HG03354 (cell line): ENCODE measurements at regions not wholly inside any gene's neighbourhood (a gene's known extent, or its start where the extent isn't known, plus 50 kb on each side); places are given as distances from the start of the nearest gene placed in this dataset.

ENCODE experiments used
- ATAC-seq: cut with Tn5 transposase; IDR thresholded peaks from one replicate; pipeline ENCODE4 v1.9.1; 2021; ENCODE audit warnings: mild to moderate bottlenecking; ENCODE audit not compliant: unreplicated experiment, poor library complexity, severe bottlenecking

GRCh38 chr11:28743061-28743550 is 634.9 kb downstream of the METTL15 start:
- ATAC-seq = no peak

GRCh38 chr11:28739489-28740280 is 631.5 kb downstream of the METTL15 start:
- ATAC-seq = no peak

- no peak for ATAC-seq
Observed at GRCh38 chr11:28738549-28738948, 630.4 kb downstream of the METTL15 start.

GRCh38 chr11:28736256-28736655 is 628.1 kb downstream of the METTL15 start:
- ATAC-seq = no peak

- no peak for ATAC-seq
Observed at GRCh38 chr11:28735511-28735910, 627.3 kb downstream of the METTL15 start.

GRCh38 chr11:28730889-28731288 is 622.7 kb downstream of the METTL15 start:
- no peak for ATAC-seq

GRCh38 chr11:28730336-28730735 is 622.1 kb downstream of the METTL15 start:
- no peak for ATAC-seq

- no peak for ATAC-seq
Observed at GRCh38 chr11:28729339-28729738, 621.2 kb downstream of the METTL15 start.

- ATAC-seq = no peak
Observed at GRCh38 chr11:28728666-28729065, 620.5 kb downstream of the METTL15 start.

- no peak for ATAC-seq
Observed at GRCh38 chr11:28727254-28727653, 619.1 kb downstream of the METTL15 start.

- ATAC-seq = no peak
Observed at GRCh38 chr11:28726432-28726831, 618.2 kb downstream of the METTL15 start.

- no peak for ATAC-seq
Observed at GRCh38 chr11:28715726-28716125, 607.5 kb downstream of the METTL15 start.

GRCh38 chr11:28713850-28714249 is 605.7 kb downstream of the METTL15 start:
- no peak for ATAC-seq

- no peak for ATAC-seq
Observed at GRCh38 chr11:28708075-28708474, 599.9 kb downstream of the METTL15 start.

GRCh38 chr11:28704801-28705200 is 596.6 kb downstream of the METTL15 start:
- no peak for ATAC-seq

GRCh38 chr11:28703371-28703770 is 595.2 kb downstream of the METTL15 start:
- ATAC-seq = no peak

GRCh38 chr11:28702871-28703270 is 594.7 kb downstream of the METTL15 start:
- ATAC-seq = no peak

- ATAC-seq = no peak
Observed at GRCh38 chr11:28702450-28702790, 594.2 kb downstream of the METTL15 start.

- ATAC-seq = no peak
Observed at GRCh38 chr11:28701760-28702449, 593.7 kb downstream of the METTL15 start.

- ATAC-seq = no peak
Observed at GRCh38 chr11:28699701-28700100, 591.5 kb downstream of the METTL15 start.
